ENCODE measurements at regions not wholly inside any gene's neighbourhood (a gene's known extent, or its start where the extent isn't known, plus 50 kb on each side); places are given as distances from the start of the nearest gene placed in this dataset.

DNA sequence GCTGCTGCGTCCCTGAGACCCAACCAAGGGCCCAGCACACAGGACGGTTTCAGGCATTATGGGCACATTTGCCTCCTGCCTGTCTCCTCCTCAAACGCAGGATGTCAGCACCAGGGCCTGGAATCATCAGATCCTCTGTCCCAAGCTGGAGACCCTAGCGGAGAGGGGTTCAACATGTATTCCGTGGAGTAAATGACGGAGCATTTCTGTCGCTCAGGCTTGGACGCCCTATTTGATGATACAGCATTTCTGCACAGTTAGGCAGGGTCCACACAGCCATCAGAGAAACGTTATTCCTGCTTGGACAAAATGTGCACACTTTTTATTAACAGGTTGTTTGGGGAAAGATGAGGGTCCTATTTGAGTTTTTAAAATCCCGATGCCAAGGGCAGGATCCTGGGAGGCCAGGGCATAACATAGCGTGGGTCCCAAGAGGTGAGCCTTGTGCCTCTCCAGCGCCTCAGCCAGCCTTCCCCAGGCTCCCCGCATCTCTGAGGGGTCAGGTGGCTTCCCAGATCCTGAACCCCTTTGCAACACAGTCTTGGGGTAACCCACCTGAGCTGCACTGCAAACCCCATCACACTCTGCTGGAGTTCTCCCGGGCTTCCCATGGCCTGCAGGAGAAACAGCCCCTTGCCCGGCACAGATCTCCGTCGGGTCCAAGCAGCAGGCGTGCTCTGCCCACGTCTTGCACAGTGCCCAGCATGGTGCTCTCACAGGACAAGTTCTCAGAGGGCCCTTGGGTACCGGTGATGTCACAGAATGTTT is 319.7 kb upstream of the MYT1L start:
- TF ChIP-seq, protein P1, sequence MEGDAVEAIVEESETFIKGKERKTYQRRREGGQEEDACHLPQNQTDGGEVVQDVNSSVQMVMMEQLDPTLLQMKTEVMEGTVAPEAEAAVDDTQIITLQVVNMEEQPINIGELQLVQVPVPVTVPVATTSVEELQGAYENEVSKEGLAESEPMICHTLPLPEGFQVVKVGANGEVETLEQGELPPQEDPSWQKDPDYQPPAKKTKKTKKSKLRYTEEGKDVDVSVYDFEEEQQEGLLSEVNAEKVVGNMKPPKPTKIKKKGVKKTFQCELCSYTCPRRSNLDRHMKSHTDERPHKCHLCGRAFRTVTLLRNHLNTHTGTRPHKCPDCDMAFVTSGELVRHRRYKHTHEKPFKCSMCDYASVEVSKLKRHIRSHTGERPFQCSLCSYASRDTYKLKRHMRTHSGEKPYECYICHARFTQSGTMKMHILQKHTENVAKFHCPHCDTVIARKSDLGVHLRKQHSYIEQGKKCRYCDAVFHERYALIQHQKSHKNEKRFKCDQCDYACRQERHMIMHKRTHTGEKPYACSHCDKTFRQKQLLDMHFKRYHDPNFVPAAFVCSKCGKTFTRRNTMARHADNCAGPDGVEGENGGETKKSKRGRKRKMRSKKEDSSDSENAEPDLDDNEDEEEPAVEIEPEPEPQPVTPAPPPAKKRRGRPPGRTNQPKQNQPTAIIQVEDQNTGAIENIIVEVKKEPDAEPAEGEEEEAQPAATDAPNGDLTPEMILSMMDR (IDR thresholded peaks at IDR 0.05) = no peak
- TF ChIP-seq EP300 (IDR thresholded peaks at IDR 0.05) (no peak), POLR2A (IDR thresholded peaks at IDR 0.05) (no peak), POLR2AphosphoS5 (IDR thresholded peaks at IDR 0.05) (no peak)
